ENCODE measurements at regions not wholly inside any gene's neighbourhood (a gene's known extent, or its start where the extent isn't known, plus 50 kb on each side); places are given as distances from the start of the nearest gene placed in this dataset.

DNA sequence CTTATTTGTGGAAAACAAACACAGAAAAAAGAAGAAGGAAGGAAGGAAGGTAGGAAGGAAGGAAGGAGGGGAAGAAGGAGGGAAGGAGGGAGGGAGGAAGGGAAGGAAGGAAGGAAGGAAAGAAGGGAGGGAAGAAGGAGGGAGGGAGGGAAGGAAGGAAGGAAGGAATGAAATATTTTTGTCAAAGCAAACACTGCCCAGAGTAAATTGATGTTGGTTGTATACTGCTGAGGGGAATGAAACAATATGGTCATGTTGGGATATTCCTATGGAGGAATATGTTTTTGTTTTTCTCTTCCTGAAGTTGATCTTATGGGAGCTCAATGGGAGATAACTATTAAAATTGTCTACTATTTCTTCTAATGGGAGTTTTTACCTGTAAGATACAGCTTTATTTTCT, 717.5 kb upstream of the LRFN5 start:
- TF ChIP-seq, protein P1, sequence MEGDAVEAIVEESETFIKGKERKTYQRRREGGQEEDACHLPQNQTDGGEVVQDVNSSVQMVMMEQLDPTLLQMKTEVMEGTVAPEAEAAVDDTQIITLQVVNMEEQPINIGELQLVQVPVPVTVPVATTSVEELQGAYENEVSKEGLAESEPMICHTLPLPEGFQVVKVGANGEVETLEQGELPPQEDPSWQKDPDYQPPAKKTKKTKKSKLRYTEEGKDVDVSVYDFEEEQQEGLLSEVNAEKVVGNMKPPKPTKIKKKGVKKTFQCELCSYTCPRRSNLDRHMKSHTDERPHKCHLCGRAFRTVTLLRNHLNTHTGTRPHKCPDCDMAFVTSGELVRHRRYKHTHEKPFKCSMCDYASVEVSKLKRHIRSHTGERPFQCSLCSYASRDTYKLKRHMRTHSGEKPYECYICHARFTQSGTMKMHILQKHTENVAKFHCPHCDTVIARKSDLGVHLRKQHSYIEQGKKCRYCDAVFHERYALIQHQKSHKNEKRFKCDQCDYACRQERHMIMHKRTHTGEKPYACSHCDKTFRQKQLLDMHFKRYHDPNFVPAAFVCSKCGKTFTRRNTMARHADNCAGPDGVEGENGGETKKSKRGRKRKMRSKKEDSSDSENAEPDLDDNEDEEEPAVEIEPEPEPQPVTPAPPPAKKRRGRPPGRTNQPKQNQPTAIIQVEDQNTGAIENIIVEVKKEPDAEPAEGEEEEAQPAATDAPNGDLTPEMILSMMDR (IDR thresholded peaks at IDR 0.05) = no peak
- no peak for TF ChIP-seq ZFX (IDR thresholded peaks at IDR 0.05; ENCODE audit: borderline replicate concordance)

Data from 22Rv1 (cell line).